Fibroblast of villous mesenchyme (primary cell): ENCODE measurements at regions not wholly inside any gene's neighbourhood (a gene's known extent, or its start where the extent isn't known, plus 50 kb on each side); places are given as distances from the start of the nearest gene placed in this dataset.

Source experiments
- DNase-seq: peaks from one replicate; pipeline ENCODE4 v3.0.0-alpha.2; 2010; ENCODE audit warnings: low read depth
- H3K4me3 ChIP-seq: 2 replicates; pipeline ENCODE4 v1.5.1; 2011; ENCODE audit warnings: low read depth, mild to moderate bottlenecking, low read length
- TF ChIP-seq, protein P1 (sequence below): IDR thresholded peaks from 2 replicates; pipeline ENCODE4 v1.5.1; 2012; ENCODE audit warnings: low read depth, mild to moderate bottlenecking, low read length; ENCODE audit not compliant: insufficient read depth

DNA sequence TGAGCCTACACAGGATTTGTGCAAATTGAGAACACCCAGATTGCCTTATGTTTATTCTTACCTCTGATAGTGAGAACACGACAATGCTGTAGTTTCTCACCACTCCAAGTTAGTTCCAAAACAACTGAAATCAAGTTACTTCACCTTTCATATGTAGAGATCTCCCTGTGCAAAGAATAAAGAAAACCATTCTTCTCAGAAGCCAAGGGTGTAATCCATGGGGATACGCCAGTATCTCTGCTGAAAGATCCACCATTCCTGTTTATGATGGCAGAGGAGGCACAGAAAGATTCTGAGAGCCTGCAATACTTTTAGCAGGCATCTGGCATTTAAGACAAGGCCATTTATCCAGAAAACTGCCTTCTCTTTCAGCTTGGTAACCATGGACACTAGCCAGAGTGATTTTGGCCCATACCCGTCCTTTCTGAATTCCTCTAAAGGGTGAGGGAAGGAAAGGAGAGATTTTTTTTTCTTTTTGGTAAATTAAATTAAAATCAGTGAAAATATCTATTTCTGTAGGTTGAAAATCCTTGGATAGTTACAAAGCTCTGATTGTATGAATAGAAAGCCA lies 355.4 kb upstream of the FAR2 start:
- no peak overlapping the region for H3K4me3 ChIP-seq
- no peak for DNase-seq
- TF ChIP-seq, protein P1, sequence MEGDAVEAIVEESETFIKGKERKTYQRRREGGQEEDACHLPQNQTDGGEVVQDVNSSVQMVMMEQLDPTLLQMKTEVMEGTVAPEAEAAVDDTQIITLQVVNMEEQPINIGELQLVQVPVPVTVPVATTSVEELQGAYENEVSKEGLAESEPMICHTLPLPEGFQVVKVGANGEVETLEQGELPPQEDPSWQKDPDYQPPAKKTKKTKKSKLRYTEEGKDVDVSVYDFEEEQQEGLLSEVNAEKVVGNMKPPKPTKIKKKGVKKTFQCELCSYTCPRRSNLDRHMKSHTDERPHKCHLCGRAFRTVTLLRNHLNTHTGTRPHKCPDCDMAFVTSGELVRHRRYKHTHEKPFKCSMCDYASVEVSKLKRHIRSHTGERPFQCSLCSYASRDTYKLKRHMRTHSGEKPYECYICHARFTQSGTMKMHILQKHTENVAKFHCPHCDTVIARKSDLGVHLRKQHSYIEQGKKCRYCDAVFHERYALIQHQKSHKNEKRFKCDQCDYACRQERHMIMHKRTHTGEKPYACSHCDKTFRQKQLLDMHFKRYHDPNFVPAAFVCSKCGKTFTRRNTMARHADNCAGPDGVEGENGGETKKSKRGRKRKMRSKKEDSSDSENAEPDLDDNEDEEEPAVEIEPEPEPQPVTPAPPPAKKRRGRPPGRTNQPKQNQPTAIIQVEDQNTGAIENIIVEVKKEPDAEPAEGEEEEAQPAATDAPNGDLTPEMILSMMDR: no peak

DNA sequence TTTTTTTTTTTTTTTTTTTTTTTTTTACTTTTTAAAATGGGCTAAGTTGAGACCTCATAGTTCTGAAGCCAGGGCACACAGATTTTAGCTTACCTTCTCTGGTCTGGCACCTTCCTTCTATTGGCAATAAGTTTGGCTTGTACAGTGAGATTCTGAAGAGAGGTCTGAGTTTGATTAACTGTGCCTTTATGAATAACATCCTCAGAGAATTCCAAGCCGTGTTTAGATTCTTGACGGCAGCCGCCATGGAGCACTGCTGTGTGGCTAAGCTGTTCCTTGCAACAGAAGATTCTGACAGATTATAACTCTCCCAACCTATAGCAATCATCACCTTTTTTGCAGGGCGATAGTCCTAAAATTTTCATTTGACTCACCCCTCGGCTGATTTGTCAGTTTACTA lies 354.9 kb upstream of the FAR2 start:
- DNase-seq: no peak
- H3K4me3 ChIP-seq: no peak overlapping the region
- TF ChIP-seq, protein P1: no peak

DNA sequence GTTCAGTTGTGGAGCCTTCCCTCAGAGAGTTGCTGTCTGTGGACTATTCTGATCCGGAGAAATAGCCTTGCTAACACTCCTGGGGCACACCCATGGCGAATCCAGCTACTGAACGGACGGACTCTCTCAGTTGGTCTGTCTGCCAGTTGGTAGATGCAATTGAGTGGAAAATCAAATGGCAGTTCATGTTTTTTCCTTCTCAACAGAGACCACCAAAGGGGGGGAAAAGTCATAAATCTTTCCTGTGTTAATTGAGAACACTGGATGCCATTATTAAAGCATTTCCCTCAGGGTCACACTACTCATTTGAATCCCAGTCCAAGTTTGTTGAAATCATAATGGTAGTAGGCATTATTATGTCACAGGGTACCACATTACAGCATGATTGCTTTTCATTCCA lies 354.3 kb upstream of the FAR2 start:
- H3K4me3 ChIP-seq: no peak overlapping the region
- no peak for DNase-seq
- TF ChIP-seq, protein P1: no peak

DNA sequence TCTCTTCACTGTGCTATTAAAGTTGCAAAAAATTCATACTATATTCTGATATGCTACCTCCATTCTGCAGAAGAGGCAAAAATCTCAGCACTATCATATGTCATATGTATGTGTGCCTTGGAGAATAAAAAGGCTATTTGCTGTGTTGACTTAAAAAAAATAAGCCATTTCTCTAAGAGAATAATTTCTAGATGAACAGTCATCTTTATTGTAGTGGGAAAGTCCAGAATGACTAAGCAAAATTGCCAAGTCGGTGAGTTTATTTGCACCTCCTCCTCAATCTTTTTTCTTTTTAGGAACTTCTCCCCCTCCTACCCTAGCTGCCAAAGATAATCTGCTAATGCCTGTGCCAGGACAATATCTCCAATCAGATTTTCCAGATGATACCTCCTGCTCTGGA lies 353.8 kb upstream of the FAR2 start:
- DNase-seq: peak; percentile 11
- H3K4me3 ChIP-seq: no peak overlapping the region
- TF ChIP-seq, protein P1: no peak

DNA sequence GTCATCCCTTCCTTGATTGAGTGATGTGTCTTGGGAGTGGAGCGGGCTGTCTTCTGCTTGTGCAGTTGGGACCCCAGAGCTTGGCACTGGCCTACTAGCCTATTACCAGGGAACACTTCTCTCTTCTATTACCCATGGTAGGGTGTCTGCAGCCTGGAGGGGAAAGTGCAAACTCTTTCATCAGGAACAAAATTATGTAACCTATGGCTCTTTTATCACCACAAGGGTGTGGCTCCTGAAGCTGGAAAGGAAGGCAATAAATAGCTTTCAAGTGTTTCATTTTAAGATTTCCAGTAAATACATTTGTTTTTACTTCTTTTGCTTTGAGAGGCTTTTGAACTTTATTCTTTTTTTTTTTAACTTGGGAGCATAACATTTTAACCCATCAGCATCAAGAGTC lies 349.7 kb upstream of the FAR2 start:
- peak; percentile 11 for DNase-seq
- no peak overlapping the region for H3K4me3 ChIP-seq
- TF ChIP-seq, protein P1: no peak

DNA sequence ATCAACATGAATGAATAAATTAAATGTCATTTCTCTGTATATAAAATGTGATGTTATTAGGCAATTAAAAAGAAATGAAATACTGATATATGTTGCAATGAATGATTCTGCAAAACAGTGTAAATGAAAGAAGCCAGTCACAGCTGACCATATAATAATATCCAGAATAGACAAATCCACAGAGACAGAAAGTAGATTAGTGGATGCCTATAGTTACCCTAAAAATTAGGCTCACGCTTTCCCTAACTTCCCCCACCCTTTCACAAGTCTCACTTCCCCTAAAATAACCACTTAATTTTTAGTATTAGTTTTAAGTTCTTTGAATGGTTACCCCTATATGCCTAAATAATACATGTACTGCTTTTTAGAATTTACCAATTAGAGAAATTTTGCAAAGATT lies 348.9 kb upstream of the FAR2 start:
- no peak overlapping the region for H3K4me3 ChIP-seq
- no peak for DNase-seq
- TF ChIP-seq, protein P1: no peak

DNA sequence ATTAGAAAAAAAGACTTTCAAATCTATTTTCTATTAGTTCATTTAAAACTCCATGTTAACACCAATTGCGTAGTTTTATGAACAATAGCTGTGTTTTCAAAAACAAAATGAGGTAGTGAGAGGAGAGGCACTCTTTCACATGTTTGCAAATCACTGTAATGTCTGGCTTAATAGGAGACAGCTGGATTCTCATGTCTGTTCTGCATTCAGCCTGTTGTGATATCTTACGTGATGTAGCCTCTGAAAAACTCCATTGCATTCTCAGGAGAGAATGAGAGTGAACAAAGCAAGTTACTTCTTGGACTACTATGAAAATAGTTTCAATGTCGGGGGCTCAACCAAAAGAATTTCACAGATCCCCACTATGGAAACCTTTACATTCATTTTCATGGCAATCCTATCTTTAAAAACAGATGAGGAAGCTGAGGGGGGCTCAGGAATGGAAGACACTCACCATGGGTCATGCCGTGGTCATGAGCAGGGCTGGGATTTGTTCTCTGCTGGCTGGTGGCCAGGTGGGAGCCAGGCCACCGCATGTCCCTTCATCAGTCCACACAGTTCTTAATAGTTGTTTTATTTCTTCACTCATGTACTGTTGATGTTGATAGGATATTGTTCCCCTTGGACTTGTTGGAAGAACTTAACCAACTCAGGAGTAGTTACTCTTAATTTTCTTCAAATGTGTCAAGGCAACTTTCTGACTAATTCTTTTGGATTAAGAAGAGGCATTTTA lies 346.2 kb upstream of the FAR2 start:
- no peak overlapping the region for H3K4me3 ChIP-seq
- TF ChIP-seq, protein P1: no peak
- DNase-seq: peak; percentile 13
